Erythroblast (primary cell): ENCODE measurements at regions not wholly inside any gene's neighbourhood (a gene's known extent, or its start where the extent isn't known, plus 50 kb on each side); places are given as distances from the start of the nearest gene placed in this dataset.

Experiments
- GATA1 ChIP-seq: IDR thresholded peaks from 2 replicates; pipeline ENCODE4 v1.6.1; 2011; ENCODE audit warnings: low read depth, mild to moderate bottlenecking, control low read depth, low read length, moderate library complexity
- POLR2A ChIP-seq: IDR thresholded peaks from 2 replicates; pipeline ENCODE4 v1.6.1; 2011; ENCODE audit warnings: mild to moderate bottlenecking, low read length

DNA sequence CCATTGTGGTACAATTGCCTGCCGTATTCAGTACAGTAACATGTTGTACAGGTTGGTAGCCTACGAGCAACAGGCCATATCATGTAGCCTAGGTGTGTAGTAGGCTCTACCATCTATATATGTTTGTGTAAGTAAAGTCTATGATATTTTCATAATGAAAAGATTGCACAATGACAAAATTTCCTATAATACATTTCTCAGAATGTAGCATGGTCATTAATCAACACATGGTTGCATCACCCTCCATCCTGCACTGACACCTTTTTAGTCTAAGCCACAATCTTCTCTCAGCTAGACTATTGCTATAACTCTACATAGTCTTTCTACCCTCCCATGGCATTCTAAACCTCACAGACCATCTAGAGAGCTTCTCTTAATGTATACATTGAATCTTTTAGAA lies 158.5 kb upstream of the HMGA2 start:
- TF ChIP-seq POLR2A (no peak), GATA1 (no peak)
